ENCODE measurements at regions not wholly inside any gene's neighbourhood (a gene's known extent, or its start where the extent isn't known, plus 50 kb on each side); places are given as distances from the start of the nearest gene placed in this dataset.
A peak's percentile ranks its signal among the peaks of the same experiment; 100 is the strongest.

- DNase-seq: no peak
Measured at GRCh38 chr7:45359250-45359649, 201.7 kb downstream of the RAMP3 start.

- no peak for DNase-seq
Measured at GRCh38 chr7:45359776-45360175, 202.2 kb downstream of the RAMP3 start.

GRCh38 chr7:45363669-45364068 is 206.1 kb downstream of the RAMP3 start:
- DNase-seq: no peak

- no peak for DNase-seq
Measured at GRCh38 chr7:45365341-45365740, 207.8 kb downstream of the RAMP3 start.

- no peak for DNase-seq
Measured at GRCh38 chr7:45366475-45366874, 207.7 kb upstream of the ADCY1 start.

- DNase-seq: peak; percentile 43
Measured at GRCh38 chr7:45367026-45367425, 207.1 kb upstream of the ADCY1 start.

- no peak for DNase-seq
Measured at GRCh38 chr7:45368129-45368807, 205.9 kb upstream of the ADCY1 start.

- DNase-seq: no peak
Measured at GRCh38 chr7:45384499-45384898, 189.7 kb upstream of the ADCY1 start.

GRCh38 chr7:45387837-45388236 is 186.3 kb upstream of the ADCY1 start:
- DNase-seq: no peak

GRCh38 chr7:45389073-45389872 is 184.9 kb upstream of the ADCY1 start:
- DNase-seq: no peak

GRCh38 chr7:45390180-45390579 is 184.0 kb upstream of the ADCY1 start:
- DNase-seq: no peak

- DNase-seq: no peak
Measured at GRCh38 chr7:45390731-45391130, 183.4 kb upstream of the ADCY1 start.

GRCh38 chr7:45391618-45392451 is 182.3 kb upstream of the ADCY1 start:
- DNase-seq: no peak

- DNase-seq: no peak
Measured at GRCh38 chr7:45394117-45394708, 180.0 kb upstream of the ADCY1 start.

GRCh38 chr7:45399069-45399468 is 175.1 kb upstream of the ADCY1 start:
- DNase-seq: no peak

- peak; percentile 33 for DNase-seq
Measured at GRCh38 chr7:45400680-45401079, 173.5 kb upstream of the ADCY1 start.

- no peak for DNase-seq
Measured at GRCh38 chr7:45401155-45401554, 173.0 kb upstream of the ADCY1 start.

GRCh38 chr7:45401851-45402250 is 172.3 kb upstream of the ADCY1 start:
- no peak for DNase-seq

- DNase-seq: no peak
Measured at GRCh38 chr7:45402480-45403218, 171.5 kb upstream of the ADCY1 start.

- DNase-seq: no peak
Measured at GRCh38 chr7:45404622-45405021, 169.5 kb upstream of the ADCY1 start.

- DNase-seq: no peak
Measured at GRCh38 chr7:45407730-45408408, 166.3 kb upstream of the ADCY1 start.

- no peak for DNase-seq
Measured at GRCh38 chr7:45408409-45408737, 165.8 kb upstream of the ADCY1 start.

All from NCI-H774 (cell line).